A673 (cell line): ENCODE measurements at regions not wholly inside any gene's neighbourhood (a gene's known extent, or its start where the extent isn't known, plus 50 kb on each side); places are given as distances from the start of the nearest gene placed in this dataset.

Experiments
- BruUV-seq: library from RNA; stranded (reverse); fragments of 400-500 nt; replicated peaks from 2 replicates; lab custom pipeline; 2021; lab: Mats Ljungman, UMichigan
- CTCF ChIA-PET: fragments of 300-600 bp; sonication (Branson Sonifier 250); formaldehyde crosslinking; loops from one replicate; lab custom pipeline; 2022; ENCODE audit warnings: antibody characterized with exemption; lab: Charles Lee
- POLR2A ChIA-PET: fragments of 300-600 bp; sonication (Branson Sonifier 250); formaldehyde crosslinking; loops from one replicate; lab custom pipeline; 2022; ENCODE audit warnings: antibody characterized with exemption; ENCODE audit not compliant: low non-redundant PET; lab: Charles Lee
- DNase-seq: peaks from one replicate; pipeline ENCODE4 v3.0.0-alpha.2; 2015; ENCODE audit warnings: low spot score
- H3K27ac ChIP-seq: fragments of 200-600 bp; sonication (generic); 2 replicates; pipeline ENCODE4 v1.5.1; 2016; ENCODE audit warnings: mixed run types, low read depth, mild to moderate bottlenecking, mixed read lengths, antibody characterized with exemption, low read length; ENCODE audit not compliant: poor library complexity, severe bottlenecking
- H3K27me3 ChIP-seq: fragments of 200-600 bp; sonication (generic); replicated peaks from 2 replicates; pipeline ENCODE4 v1.6.1; 2017; ENCODE audit warnings: mixed run types, low read depth, mild to moderate bottlenecking, mixed read lengths, antibody characterized with exemption, low read length; ENCODE audit not compliant: insufficient read depth, poor library complexity
- H3K36me3 ChIP-seq: fragments of 200-600 bp; sonication (generic); 2 replicates; pipeline ENCODE4 v1.6.1; 2016; ENCODE audit warnings: mixed run types, mild to moderate bottlenecking, mixed read lengths, antibody characterized with exemption, low read length; ENCODE audit not compliant: insufficient read depth, poor library complexity, severe bottlenecking
- H3K4me1 ChIP-seq: fragments of 200-600 bp; sonication (generic); 2 replicates; pipeline ENCODE4 v1.6.1; 2017; ENCODE audit warnings: mixed run types, mild to moderate bottlenecking, mixed read lengths, antibody characterized with exemption, low read length; ENCODE audit not compliant: insufficient read depth, poor library complexity, severe bottlenecking
- H3K4me3 ChIP-seq: fragments of 200-600 bp; sonication (generic); 2 replicates; pipeline ENCODE4 v1.5.1; 2016; ENCODE audit warnings: low read depth, mixed run types, mild to moderate bottlenecking, mixed read lengths, low read length; ENCODE audit not compliant: poor library complexity, severe bottlenecking
- H3K9me3 ChIP-seq: fragments of 200-600 bp; sonication (generic); 2 replicates; pipeline ENCODE4 v1.6.1; 2016; ENCODE audit warnings: mixed run types, low read depth, mild to moderate bottlenecking, mixed read lengths, antibody characterized with exemption, low read length; ENCODE audit not compliant: poor library complexity, severe bottlenecking
- CTCF ChIP-seq: fragments of 300-800, 200-600 bp; sonication (generic); conservative IDR thresholded peaks from 2 replicates; pipeline ENCODE4 v1.5.1; 2017; ENCODE audit warnings: low read depth, mild to moderate bottlenecking, antibody characterized with exemption, low read length, moderate library complexity, mixed read lengths
- EZH2 ChIP-seq: fragments of 200-600 bp; sonication (generic); IDR thresholded peaks from 2 replicates; pipeline ENCODE4 v1.6.1; 2017; ENCODE audit warnings: borderline replicate concordance, low read depth, mild to moderate bottlenecking, mixed read lengths, antibody characterized with exemption, low read length; ENCODE audit not compliant: poor library complexity, severe bottlenecking
- intact Hi-C: fragments of 100-400 bp; cut with micrococcal nuclease; formaldehyde crosslinking; loops from one replicate; pipeline ENCODE4 v1.10.0; 2022; ENCODE audit not compliant: unreplicated experiment

GRCh38 chr14:84657911-84658310 is 872.0 kb upstream of the FLRT2 start:
- intact Hi-C loops, result no loop called here
- BruUV-seq, result no TSS peak
- DNase-seq, result no peak
- Histone ChIP-seq H3K27me3 (no peaks in the 10 kb centered on the region), H3K4me1 (no peaks in the 10 kb centered on the region), H3K36me3 (no peaks in the 10 kb centered on the region), H3K4me3 (no peak overlapping the region), H3K9me3 (no peaks in the 10 kb centered on the region), H3K27ac (no peak overlapping the region)
- TF ChIP-seq EZH2, result no peak
- TF ChIP-seq CTCF, result no peak
- CTCF ChIA-PET, result no interaction called here
- POLR2A ChIA-PET, result no interaction called here

DNA sequence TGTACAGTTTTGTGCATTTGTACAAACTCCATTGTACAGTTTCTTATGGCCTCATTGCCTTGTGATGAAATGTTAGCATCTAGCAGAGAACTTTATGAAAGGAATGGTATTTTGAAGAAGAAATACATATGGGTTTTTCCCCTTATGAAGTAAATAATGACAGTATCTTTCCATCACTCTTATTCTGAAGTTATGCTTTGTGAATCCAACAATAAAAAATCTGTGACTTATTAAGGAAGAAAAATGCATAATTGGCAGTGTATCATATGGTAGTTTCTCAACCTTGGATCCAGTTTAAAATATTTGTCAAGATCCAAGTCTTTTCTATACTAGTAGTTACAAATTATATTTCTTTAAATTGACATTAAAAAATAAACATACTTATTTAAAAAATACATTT is 859.1 kb upstream of the FLRT2 start:
- BruUV-seq, result no TSS peak
- Histone ChIP-seq H3K9me3 (no peaks in the 10 kb centered on the region), H3K4me1 (peaks cover 3% of the 10 kb centered on the region), H3K36me3 (no peaks in the 10 kb centered on the region), H3K27ac (no peak overlapping the region), H3K27me3 (no peaks in the 10 kb centered on the region), H3K4me3 (no peak overlapping the region)
- no peak for DNase-seq
- CTCF ChIA-PET, result no interaction called here
- POLR2A ChIA-PET, result no interaction called here
- TF ChIP-seq CTCF, result no peak
- TF ChIP-seq EZH2, result no peak
- intact Hi-C loops, result no loop called here

DNA sequence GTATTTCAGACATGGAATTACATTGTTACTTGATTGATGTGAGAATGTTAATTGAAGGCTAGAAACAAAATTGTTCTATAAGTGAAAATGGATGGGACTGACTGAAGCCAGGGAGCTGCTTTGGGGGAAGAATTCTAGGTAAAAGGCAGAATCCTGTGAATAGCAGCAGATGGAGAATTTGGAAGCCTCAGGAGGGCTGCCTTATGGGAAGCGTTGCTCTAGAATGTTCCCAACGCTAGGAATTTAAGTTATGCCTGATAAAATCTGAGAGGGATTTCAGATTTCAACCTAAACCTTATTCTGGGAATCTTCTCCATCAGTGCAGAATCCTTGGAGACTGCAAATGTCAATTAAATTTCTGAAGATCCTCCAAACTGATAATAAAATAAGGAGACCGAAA is 858.2 kb upstream of the FLRT2 start:
- Histone ChIP-seq H3K4me3 (no peak overlapping the region), H3K36me3 (no peaks in the 10 kb centered on the region), H3K4me1 (peaks cover 3% of the 10 kb centered on the region), H3K27me3 (no peaks in the 10 kb centered on the region), H3K27ac (no peak overlapping the region), H3K9me3 (no peaks in the 10 kb centered on the region)
- BruUV-seq, result no TSS peak
- ChIA-PET CTCF (no interaction called here), POLR2A (no interaction called here)
- DNase-seq, result no peak
- TF ChIP-seq CTCF (no peak), EZH2 (no peak)
- intact Hi-C loops, result no loop called here
